Breast epithelium (tissue), 4 donors: ENCODE measurements at regions not wholly inside any gene's neighbourhood (a gene's known extent, or its start where the extent isn't known, plus 50 kb on each side); places are given as distances from the start of the nearest gene placed in this dataset.

Experiments used
- DNase-seq, 2 donors: peaks; one replicate each; pipeline ENCODE4 v3.0.0-alpha.2; 2019; ENCODE audit warnings: low spot score in 2 of 2
- H3K27ac ChIP-seq, 2 donors: fragments of 200-600 bp; sonication (generic) in 1 of 2; one replicate each; pipeline ENCODE4 v1.5.1; 2016 to 2019; ENCODE audit warnings: mild to moderate bottlenecking in 1 of 2
- H3K27me3 ChIP-seq, 2 donors: fragments of 200-600 bp; sonication (generic) in 1 of 2; one replicate each; pipeline versions ENCODE4 v1.5.1 to v1.6.0; 2017 to 2019; ENCODE audit warnings: control low read depth in 1 of 2, mild to moderate bottlenecking in 1 of 2
- H3K36me3 ChIP-seq: fragments of 200-600 bp; one replicate; pipeline ENCODE4 v1.5.1; 2019
- H3K4me1 ChIP-seq, 2 donors: fragments of 200-600 bp; sonication (generic); one replicate each; pipeline ENCODE4 v1.5.1; 2016 to 2019; ENCODE audit warnings: control low read depth in 1 of 2
- H3K4me3 ChIP-seq, 3 donors: fragments of 200-600 bp; sonication (generic); 1 replicate in 2 of 3; 2 replicates in 1 of 3; pipeline ENCODE4 v1.5.1; 2016 to 2019; ENCODE audit warnings: mild to moderate bottlenecking in 3 of 3, moderate library complexity in 2 of 3
- H3K9me3 ChIP-seq, 2 donors: fragments of 200-600 bp; sonication (generic) in 1 of 2; one replicate each; pipeline ENCODE4 v1.5.1; 2016 to 2019; ENCODE audit warnings: control low read depth in 1 of 2
- POLR2A ChIP-seq: fragments of 450-650 bp; IDR thresholded peaks from one replicate; pipeline ENCODE4 v1.6.1; 2016; ENCODE audit warnings: antibody characterized with exemption, mild to moderate bottlenecking, moderate library complexity
- POLR2AphosphoS5 ChIP-seq, 3 donors: sonication (generic); formaldehyde crosslinking; IDR thresholded peaks; one replicate each; pipeline ENCODE4 v1.6.1; 2017; ENCODE audit warnings: antibody characterized with exemption in 3 of 3
- intact Hi-C: fragments of 100-400 bp; cut with DNase I; formaldehyde crosslinking; loops from one replicate; pipeline ENCODE4 v1.15.1; 2023; ENCODE audit warnings: low total_unique reads
- TF ChIP-seq, protein P1 (sequence below), 3 donors: fragments of 450-650 bp; IDR thresholded peaks; one replicate each; pipeline ENCODE4 v1.5.1; 2016 to 2017; ENCODE audit warnings: antibody characterized with exemption in 3 of 3, mild to moderate bottlenecking in 3 of 3, moderate library complexity in 3 of 3

DNA sequence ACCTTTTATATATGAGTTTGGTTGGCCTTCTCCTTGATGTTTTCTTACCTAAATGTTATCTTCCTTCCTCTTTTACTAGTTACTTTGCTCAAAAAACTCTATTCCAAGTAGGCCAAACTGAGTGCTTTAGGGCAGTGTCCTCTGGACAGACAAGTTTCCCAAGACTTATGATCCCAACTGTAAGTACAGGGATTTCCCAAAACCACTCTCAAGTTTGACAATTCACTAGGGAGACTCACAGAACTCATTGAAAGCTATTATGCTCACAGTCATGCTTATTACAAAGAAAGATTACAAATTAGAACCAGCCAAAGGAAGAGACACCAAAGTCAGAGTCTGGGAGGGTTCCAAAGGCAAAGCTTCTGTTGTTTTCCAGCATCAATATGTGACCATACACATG is 534.2 kb upstream of the ALCAM start:
- intact Hi-C loops: no loop called here
- Histone ChIP-seq H3K9me3 (no peaks in the 10 kb centered on the region), H3K36me3 (no peaks in the 10 kb centered on the region), H3K4me1 (no peaks in the 10 kb centered on the region), H3K27me3 (no peaks in the 10 kb centered on the region), H3K4me3 (no peak overlapping the region), H3K27ac (no peak overlapping the region)
- no peak for DNase-seq
- TF ChIP-seq POLR2AphosphoS5 (IDR thresholded peaks at IDR 0.05): no peak
- TF ChIP-seq, protein P1, sequence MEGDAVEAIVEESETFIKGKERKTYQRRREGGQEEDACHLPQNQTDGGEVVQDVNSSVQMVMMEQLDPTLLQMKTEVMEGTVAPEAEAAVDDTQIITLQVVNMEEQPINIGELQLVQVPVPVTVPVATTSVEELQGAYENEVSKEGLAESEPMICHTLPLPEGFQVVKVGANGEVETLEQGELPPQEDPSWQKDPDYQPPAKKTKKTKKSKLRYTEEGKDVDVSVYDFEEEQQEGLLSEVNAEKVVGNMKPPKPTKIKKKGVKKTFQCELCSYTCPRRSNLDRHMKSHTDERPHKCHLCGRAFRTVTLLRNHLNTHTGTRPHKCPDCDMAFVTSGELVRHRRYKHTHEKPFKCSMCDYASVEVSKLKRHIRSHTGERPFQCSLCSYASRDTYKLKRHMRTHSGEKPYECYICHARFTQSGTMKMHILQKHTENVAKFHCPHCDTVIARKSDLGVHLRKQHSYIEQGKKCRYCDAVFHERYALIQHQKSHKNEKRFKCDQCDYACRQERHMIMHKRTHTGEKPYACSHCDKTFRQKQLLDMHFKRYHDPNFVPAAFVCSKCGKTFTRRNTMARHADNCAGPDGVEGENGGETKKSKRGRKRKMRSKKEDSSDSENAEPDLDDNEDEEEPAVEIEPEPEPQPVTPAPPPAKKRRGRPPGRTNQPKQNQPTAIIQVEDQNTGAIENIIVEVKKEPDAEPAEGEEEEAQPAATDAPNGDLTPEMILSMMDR (IDR thresholded peaks at IDR 0.05): no peak
- TF ChIP-seq POLR2A: no peak

DNA sequence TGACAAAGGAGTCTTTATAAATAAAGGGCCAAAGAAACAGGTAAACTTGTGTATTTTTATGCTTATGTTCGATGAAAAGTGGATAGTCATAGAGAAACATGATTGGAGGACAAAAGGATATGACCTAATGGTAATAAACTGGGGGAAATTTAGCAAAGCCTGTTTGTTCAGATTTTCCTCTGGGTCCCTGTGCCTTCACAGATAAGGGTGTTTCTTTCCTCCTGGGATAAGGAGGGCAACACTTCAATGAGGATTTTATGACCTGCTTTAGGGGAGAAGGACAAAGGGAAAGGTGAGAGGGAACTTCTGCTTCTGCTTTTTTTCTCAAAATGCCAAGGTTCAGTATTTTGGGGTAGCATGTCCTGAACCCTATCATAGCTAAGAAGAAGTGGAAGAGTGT is 531.3 kb upstream of the ALCAM start:
- Histone ChIP-seq H3K9me3 (no peaks in the 10 kb centered on the region), H3K4me1 (no peaks in the 10 kb centered on the region), H3K36me3 (no peaks in the 10 kb centered on the region), H3K27me3 (no peaks in the 10 kb centered on the region), H3K27ac (no peak overlapping the region), H3K4me3 (no peak overlapping the region)
- TF ChIP-seq POLR2AphosphoS5 (IDR thresholded peaks at IDR 0.05) (no peak), POLR2A (no peak)
- TF ChIP-seq, protein P1 (IDR thresholded peaks at IDR 0.05): no peak
- intact Hi-C loops: no loop called here
- no peak for DNase-seq

DNA sequence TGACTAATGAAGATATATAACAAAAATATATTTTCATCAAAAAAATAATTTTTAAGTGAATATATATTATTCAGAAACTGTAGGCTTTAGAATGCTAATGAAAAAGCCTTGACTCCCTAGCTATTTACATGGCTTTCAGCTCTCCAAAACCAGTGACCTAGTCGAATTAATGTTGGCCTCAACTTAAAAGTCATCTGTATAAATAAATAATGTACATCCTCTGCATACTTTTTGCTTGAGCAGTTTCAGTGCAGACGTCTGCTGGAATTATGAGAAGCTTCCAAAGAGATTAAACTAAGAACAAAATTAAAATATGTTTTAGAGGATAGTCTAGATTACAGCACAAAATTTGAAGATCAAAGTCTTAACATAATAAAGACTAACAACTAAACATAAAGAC is 520.4 kb upstream of the ALCAM start:
- no peaks in the 10 kb centered on the region for H3K36me3 ChIP-seq
- TF ChIP-seq, protein P1 (IDR thresholded peaks at IDR 0.05): no peak
- TF ChIP-seq POLR2A (no peak), POLR2AphosphoS5 (IDR thresholded peaks at IDR 0.05) (no peak)
- no peaks in the 10 kb centered on the region for H3K4me1 ChIP-seq
- intact Hi-C loops: no loop called here
- no peaks in the 10 kb centered on the region for H3K27me3 ChIP-seq
- H3K27ac ChIP-seq: no peak overlapping the region
- no peak for DNase-seq
- H3K4me3 ChIP-seq: no peak overlapping the region
- peaks cover 0 to 2% of the 10 kb centered on the region in 2 donors for H3K9me3 ChIP-seq

DNA sequence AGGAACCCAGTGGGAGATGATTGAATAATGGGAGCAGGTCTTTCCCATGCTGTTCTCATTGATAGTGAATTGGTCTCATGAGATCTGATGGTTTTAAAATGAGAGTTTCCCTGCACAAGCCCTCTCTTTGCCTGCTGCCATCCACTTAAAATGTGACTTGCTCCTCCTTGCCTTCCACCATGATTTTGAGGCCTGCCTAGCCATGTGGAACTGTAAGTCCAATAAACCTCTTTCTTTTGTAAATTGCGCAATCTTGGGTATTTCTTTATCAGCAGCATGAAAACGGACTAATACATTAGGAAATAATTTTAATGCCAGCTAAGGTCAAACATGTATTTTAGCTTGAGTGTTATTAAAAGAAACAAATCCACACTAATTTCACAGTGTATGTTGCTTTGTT is 517.6 kb upstream of the ALCAM start:
- no peaks in the 10 kb centered on the region for H3K4me1 ChIP-seq
- TF ChIP-seq POLR2A: no peak
- TF ChIP-seq POLR2AphosphoS5 (IDR thresholded peaks at IDR 0.05): no peak
- TF ChIP-seq, protein P1 (IDR thresholded peaks at IDR 0.05): no peak
- no peak for DNase-seq
- H3K36me3 ChIP-seq: no peaks in the 10 kb centered on the region
- peaks cover 0 to 8% of the 10 kb centered on the region in 2 donors for H3K9me3 ChIP-seq
- no peak overlapping the region for H3K27ac ChIP-seq
- intact Hi-C loops: no loop called here
- no peak overlapping the region for H3K4me3 ChIP-seq
- no peaks in the 10 kb centered on the region for H3K27me3 ChIP-seq

DNA sequence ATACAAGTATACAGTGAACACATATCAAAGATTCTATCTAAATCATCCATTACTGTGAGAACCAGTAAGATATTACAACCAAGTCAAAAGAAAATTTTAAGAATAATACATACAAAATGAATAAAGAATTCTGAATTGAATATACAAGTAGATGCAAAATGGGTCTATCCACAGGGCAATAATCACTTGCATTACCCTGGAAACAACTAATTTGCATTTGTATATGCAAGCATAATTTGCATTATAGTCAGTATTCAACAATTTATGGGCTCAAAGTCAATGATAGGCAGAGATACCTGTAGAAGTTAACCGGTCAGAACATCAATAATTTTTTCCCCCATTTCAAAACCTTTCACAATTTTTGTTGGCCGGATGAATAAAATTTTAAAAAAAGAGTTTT is 512.2 kb upstream of the ALCAM start:
- no peak for DNase-seq
- Histone ChIP-seq H3K4me3 (no peak overlapping the region), H3K36me3 (no peaks in the 10 kb centered on the region), H3K9me3 (peaks cover 0 to 8% of the 10 kb centered on the region in 2 donors), H3K4me1 (no peaks in the 10 kb centered on the region), H3K27me3 (no peaks in the 10 kb centered on the region), H3K27ac (no peak overlapping the region)
- intact Hi-C loops: no loop called here
- no peak for TF ChIP-seq POLR2A
- TF ChIP-seq, protein P1 (IDR thresholded peaks at IDR 0.05): no peak
- no peak for TF ChIP-seq POLR2AphosphoS5 (IDR thresholded peaks at IDR 0.05)
